ENCODE measurements at regions not wholly inside any gene's neighbourhood (a gene's known extent, or its start where the extent isn't known, plus 50 kb on each side); places are given as distances from the start of the nearest gene placed in this dataset.

- POLR2A ChIA-PET, result no interaction called here
- Histone ChIP-seq H3K27ac (ENCODE audit: extremely low read depth, low read depth, low read length) (no peak overlapping the region), H3K4me3 (ENCODE audit: low read depth, low read length) (no peak overlapping the region), H3K36me3 (ENCODE audit: control insufficient read depth in 2 of 2, insufficient read depth in 1 of 2, low read length in 2 of 2) (no peaks in the 10 kb centered on the region), H3K4me1 (ENCODE audit: control insufficient read depth, insufficient read depth, low read length) (no peaks in the 10 kb centered on the region), H3K9me3 (ENCODE audit: control insufficient read depth, insufficient read depth, low read depth, low read length) (no peaks in the 10 kb centered on the region)
- CTCF ChIA-PET, result interaction anchor here (0.6 to 1.4 kb wide), 3 partner anchors 13 to 149 kb away, joined by 3 to 5 read pairs (median 5); no protein-coding TSS in a partner anchor
- TF ChIP-seq ZNF2 (tag by site-specific recombination; IDR thresholded peaks at IDR 0.05) (no peak), ZNF394 (tag by site-specific recombination; IDR thresholded peaks at IDR 0.05; ENCODE audit: borderline replicate concordance) (peak; percentile 56)
Measured at GRCh38 chr11:13169709-13170108, 107.9 kb upstream of the BMAL1 start.

- Histone ChIP-seq H3K9me3 (ENCODE audit: control insufficient read depth, insufficient read depth, low read depth, low read length) (no peaks in the 10 kb centered on the region), H3K4me1 (ENCODE audit: control insufficient read depth, insufficient read depth, low read length) (no peaks in the 10 kb centered on the region), H3K27ac (ENCODE audit: extremely low read depth, low read depth, low read length) (no peak overlapping the region), H3K4me3 (ENCODE audit: low read depth, low read length) (no peak overlapping the region), H3K36me3 (ENCODE audit: control insufficient read depth in 2 of 2, insufficient read depth in 1 of 2, low read length in 2 of 2) (no peaks in the 10 kb centered on the region)
- TF ChIP-seq YY2 (tag by site-specific recombination; IDR thresholded peaks at IDR 0.05), result no peak
- TF ChIP-seq ZNF350 (tag by site-specific recombination; IDR thresholded peaks at IDR 0.05), result no peak
- no peak for TF ChIP-seq ZNF398 (tag by site-specific recombination; IDR thresholded peaks at IDR 0.05)
- TF ChIP-seq ZNF624 (tag by site-specific recombination; IDR thresholded peaks at IDR 0.05), result no peak
- no peak for TF ChIP-seq ZSCAN30 (tag by site-specific recombination; IDR thresholded peaks at IDR 0.05)
- TF ChIP-seq CTCF (tag by site-specific recombination; IDR thresholded peaks at IDR 0.05), result no peak
- no peak for TF ChIP-seq EGR2 (tag by site-specific recombination; IDR thresholded peaks at IDR 0.05; ENCODE audit: low read depth)
- no peak for TF ChIP-seq ZNF184 (tag by site-specific recombination; IDR thresholded peaks at IDR 0.05)
- no peak for TF ChIP-seq PATZ1 (tag by site-specific recombination; IDR thresholded peaks at IDR 0.05)
- TF ChIP-seq ZNF704 (tag by site-specific recombination; IDR thresholded peaks at IDR 0.05), result no peak
- no peak for TF ChIP-seq SETDB1 (IDR thresholded peaks at IDR 0.05; ENCODE audit: insufficient read length, low read length)
- no peak for TF ChIP-seq GFI1B (tag by site-specific recombination; IDR thresholded peaks at IDR 0.05)
- no peak for TF ChIP-seq TRIM28 (IDR thresholded peaks at IDR 0.05; ENCODE audit: borderline replicate concordance, low read length)
- TF ChIP-seq REST (tag by site-specific recombination; IDR thresholded peaks at IDR 0.05), result no peak
- TF ChIP-seq ZBTB11 (tag by site-specific recombination; conservative IDR thresholded peaks at IDR 0.05; ENCODE audit: low read depth), result no peak
- TF ChIP-seq ZNF302 (tag by site-specific recombination; IDR thresholded peaks at IDR 0.05; ENCODE audit: low read depth), result no peak
- ChIA-PET CTCF (no interaction called here), POLR2A (no interaction called here)
Measured at GRCh38 chr11:13174090-13174489, 103.5 kb upstream of the BMAL1 start.

Data from HEK293 (cell line).